HEK293 (cell line): ENCODE measurements at regions not wholly inside any gene's neighbourhood (a gene's known extent, or its start where the extent isn't known, plus 50 kb on each side); places are given as distances from the start of the nearest gene placed in this dataset.

Source experiments
- CTCF ChIP-seq: fragments of 450-650 bp; formaldehyde crosslinking; IDR thresholded peaks from 2 replicates; pipeline ENCODE4 v1.5.1; 2016; ENCODE audit warnings: missing biosample characterization, missing genetic modification characterization
- INSM2 ChIP-seq: fragments of 450-650 bp; formaldehyde crosslinking; IDR thresholded peaks from 2 replicates; pipeline ENCODE4 v1.5.1; 2016; ENCODE audit warnings: missing biosample characterization, missing genetic modification characterization
- SETDB1 ChIP-seq: IDR thresholded peaks from one replicate; pipeline ENCODE4 v1.6.1; 2017; ENCODE audit warnings: mild to moderate bottlenecking, low read length, moderate library complexity, mixed read lengths; ENCODE audit not compliant: insufficient read length
- SP2 ChIP-seq: fragments of 450-650 bp; formaldehyde crosslinking; IDR thresholded peaks from 2 replicates; pipeline ENCODE4 v1.5.1; 2016; ENCODE audit warnings: missing biosample characterization, missing genetic modification characterization
- ZBTB17 ChIP-seq: fragments of 450-650 bp; formaldehyde crosslinking; IDR thresholded peaks from 2 replicates; pipeline ENCODE4 v1.5.1; 2016; ENCODE audit warnings: missing biosample characterization, missing genetic modification characterization
- ZFP41 ChIP-seq: fragments of 450-650 bp; formaldehyde crosslinking; IDR thresholded peaks from 2 replicates; pipeline ENCODE4 v1.5.1; 2016; ENCODE audit warnings: missing biosample characterization, missing genetic modification characterization, borderline replicate concordance
- ZNF184 ChIP-seq: fragments of 450-650 bp; IDR thresholded peaks from 2 replicates; pipeline ENCODE4 v1.5.1; 2018; ENCODE audit warnings: missing biosample characterization, mild to moderate bottlenecking, missing genetic modification characterization
- ZNF423 ChIP-seq: fragments of 450-650 bp; formaldehyde crosslinking; IDR thresholded peaks from 2 replicates; pipeline ENCODE4 v1.5.1; 2016; ENCODE audit warnings: missing biosample characterization, missing genetic modification characterization

GRCh38 chr1:43041591-43041990 is 82.9 kb upstream of the SLC2A1 start:
- TF ChIP-seq ZNF423 (tag by site-specific recombination) (no peak), ZBTB17 (tag by site-specific recombination) (no peak), INSM2 (tag by site-specific recombination) (no peak), CTCF (tag by site-specific recombination) (no peak), SP2 (tag by site-specific recombination) (no peak), ZFP41 (tag by site-specific recombination) (no peak), SETDB1 (no peak), ZNF184 (tag by site-specific recombination) (no peak)
